ENCODE measurements at regions not wholly inside any gene's neighbourhood (a gene's known extent, or its start where the extent isn't known, plus 50 kb on each side); places are given as distances from the start of the nearest gene placed in this dataset.

DNA sequence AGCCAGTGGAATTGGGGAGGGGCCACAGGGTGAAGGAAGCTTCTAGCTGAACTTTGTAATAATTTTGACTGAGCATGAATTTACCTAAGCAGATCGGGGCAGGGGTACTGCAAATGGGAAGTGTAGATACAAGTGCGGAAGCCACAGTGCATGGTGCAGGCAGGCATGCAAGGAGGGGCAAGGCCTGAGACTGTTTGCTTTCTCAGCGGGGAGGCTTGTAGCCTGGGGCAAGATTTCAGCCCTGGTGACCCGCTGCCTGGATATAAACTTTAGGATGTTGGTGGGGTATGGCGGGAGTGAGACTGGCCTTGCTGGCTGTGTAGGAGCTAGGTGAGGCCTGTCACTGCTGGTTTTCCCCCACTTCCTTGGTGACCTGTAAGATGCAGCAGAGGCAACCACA lies 266.4 kb upstream of the PREP start:
- Histone ChIP-seq H2AFZ (ENCODE audit: low read depth) (no peak overlapping the region), H3K4me3 (ENCODE audit: low read depth in 2 of 2, low read length in 1 of 2) (no peak overlapping the region), H3K9me2 (no peaks in the 10 kb centered on the region), H4K20me1 (ENCODE audit: insufficient read depth) (no peaks in the 10 kb centered on the region), H3K4me2 (no peak overlapping the region), H3K79me2 (ENCODE audit: insufficient read depth) (no peaks in the 10 kb centered on the region), H3K9me3 (peaks cover 4% of the 10 kb centered on the region; the same call in 1 of the 2 replicates), H3K4me1 (ENCODE audit: control insufficient read depth in 1 of 2, insufficient read depth in 2 of 2, low read depth in 1 of 2, low read length in 1 of 2) (no peaks in the 10 kb centered on the region), H3K27ac (ENCODE audit: low read depth in 2 of 2, low read length in 1 of 2) (no peak overlapping the region), H3K9ac (no peak overlapping the region), H3F3A (replicated peaks; ENCODE audit: insufficient read depth) (no peaks in the 10 kb centered on the region), H3K36me3 (replicated peaks in 1 of 2; ENCODE audit: control insufficient read depth in 1 of 2, insufficient read depth in 2 of 2, low read length in 1 of 2) (no peaks in the 10 kb centered on the region), H3K27me3 (ENCODE audit: insufficient read depth) (no peaks in the 10 kb centered on the region)
- no peak for DNase-seq
- POLR2A ChIA-PET, result no interaction called here
- WGBS (ENCODE audit: low lambda C conversion rate), result 52% methylated on average over 3 of the region's 5 CpGs
- CTCF ChIA-PET, result interaction anchor here (1.4 kb wide), 1 partner anchor 17 kb away, joined by 3 read pairs; no protein-coding TSS in a partner anchor
- TF ChIP-seq EP300 (IDR thresholded peaks at IDR 0.05; ENCODE audit: borderline replicate concordance in 1 of 2, low read depth in 1 of 2, low read length in 1 of 2) (no peak), TCF12 (IDR thresholded peaks at IDR 0.05) (no peak), TAF1 (IDR thresholded peaks at IDR 0.05; ENCODE audit: borderline replicate concordance, low read depth, low read length) (no peak), JUND (IDR thresholded peaks at IDR 0.05) (no peak), RFX5 (IDR thresholded peaks at IDR 0.05; ENCODE audit: low read length) (no peak), RXRA (IDR thresholded peaks at IDR 0.05; ENCODE audit: borderline replicate concordance, low read depth) (no peak), GATA2 (CRISPR knock-in tag; IDR thresholded peaks at IDR 0.05) (no peak), MXI1 (IDR thresholded peaks at IDR 0.05; ENCODE audit: low read depth, low read length) (no peak), RAD21 (IDR thresholded peaks at IDR 0.05; ENCODE audit: low read length) (no peak), YY1 (IDR thresholded peaks at IDR 0.05; ENCODE audit: low read depth) (no peak), SMC3 (IDR thresholded peaks at IDR 0.05; ENCODE audit: low read depth, low read length) (no peak), GABPA (IDR thresholded peaks at IDR 0.05; ENCODE audit: low read depth) (no peak), SIN3A (IDR thresholded peaks at IDR 0.05; ENCODE audit: borderline replicate concordance, low read depth, low read length) (no peak), FOXM1 (IDR thresholded peaks at IDR 0.05; ENCODE audit: low read depth) (no peak)
- TF ChIP-seq, protein P1, sequence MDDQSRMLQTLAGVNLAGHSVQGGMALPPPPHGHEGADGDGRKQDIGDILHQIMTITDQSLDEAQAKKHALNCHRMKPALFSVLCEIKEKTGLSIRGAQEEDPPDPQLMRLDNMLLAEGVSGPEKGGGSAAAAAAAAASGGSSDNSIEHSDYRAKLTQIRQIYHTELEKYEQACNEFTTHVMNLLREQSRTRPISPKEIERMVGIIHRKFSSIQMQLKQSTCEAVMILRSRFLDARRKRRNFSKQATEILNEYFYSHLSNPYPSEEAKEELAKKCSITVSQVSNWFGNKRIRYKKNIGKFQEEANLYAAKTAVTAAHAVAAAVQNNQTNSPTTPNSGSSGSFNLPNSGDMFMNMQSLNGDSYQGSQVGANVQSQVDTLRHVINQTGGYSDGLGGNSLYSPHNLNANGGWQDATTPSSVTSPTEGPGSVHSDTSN (IDR thresholded peaks at IDR 0.05), result no peak
- TF ChIP-seq, protein P2, sequence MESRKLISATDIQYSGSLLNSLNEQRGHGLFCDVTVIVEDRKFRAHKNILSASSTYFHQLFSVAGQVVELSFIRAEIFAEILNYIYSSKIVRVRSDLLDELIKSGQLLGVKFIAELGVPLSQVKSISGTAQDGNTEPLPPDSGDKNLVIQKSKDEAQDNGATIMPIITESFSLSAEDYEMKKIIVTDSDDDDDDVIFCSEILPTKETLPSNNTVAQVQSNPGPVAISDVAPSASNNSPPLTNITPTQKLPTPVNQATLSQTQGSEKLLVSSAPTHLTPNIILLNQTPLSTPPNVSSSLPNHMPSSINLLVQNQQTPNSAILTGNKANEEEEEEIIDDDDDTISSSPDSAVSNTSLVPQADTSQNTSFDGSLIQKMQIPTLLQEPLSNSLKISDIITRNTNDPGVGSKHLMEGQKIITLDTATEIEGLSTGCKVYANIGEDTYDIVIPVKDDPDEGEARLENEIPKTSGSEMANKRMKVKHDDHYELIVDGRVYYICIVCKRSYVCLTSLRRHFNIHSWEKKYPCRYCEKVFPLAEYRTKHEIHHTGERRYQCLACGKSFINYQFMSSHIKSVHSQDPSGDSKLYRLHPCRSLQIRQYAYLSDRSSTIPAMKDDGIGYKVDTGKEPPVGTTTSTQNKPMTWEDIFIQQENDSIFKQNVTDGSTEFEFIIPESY (IDR thresholded peaks at IDR 0.05; ENCODE audit: borderline replicate concordance, low read depth), result no peak
- TF ChIP-seq, protein P3, sequence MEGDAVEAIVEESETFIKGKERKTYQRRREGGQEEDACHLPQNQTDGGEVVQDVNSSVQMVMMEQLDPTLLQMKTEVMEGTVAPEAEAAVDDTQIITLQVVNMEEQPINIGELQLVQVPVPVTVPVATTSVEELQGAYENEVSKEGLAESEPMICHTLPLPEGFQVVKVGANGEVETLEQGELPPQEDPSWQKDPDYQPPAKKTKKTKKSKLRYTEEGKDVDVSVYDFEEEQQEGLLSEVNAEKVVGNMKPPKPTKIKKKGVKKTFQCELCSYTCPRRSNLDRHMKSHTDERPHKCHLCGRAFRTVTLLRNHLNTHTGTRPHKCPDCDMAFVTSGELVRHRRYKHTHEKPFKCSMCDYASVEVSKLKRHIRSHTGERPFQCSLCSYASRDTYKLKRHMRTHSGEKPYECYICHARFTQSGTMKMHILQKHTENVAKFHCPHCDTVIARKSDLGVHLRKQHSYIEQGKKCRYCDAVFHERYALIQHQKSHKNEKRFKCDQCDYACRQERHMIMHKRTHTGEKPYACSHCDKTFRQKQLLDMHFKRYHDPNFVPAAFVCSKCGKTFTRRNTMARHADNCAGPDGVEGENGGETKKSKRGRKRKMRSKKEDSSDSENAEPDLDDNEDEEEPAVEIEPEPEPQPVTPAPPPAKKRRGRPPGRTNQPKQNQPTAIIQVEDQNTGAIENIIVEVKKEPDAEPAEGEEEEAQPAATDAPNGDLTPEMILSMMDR (IDR thresholded peaks at IDR 0.05), result no peak
- TF ChIP-seq, protein P4, sequence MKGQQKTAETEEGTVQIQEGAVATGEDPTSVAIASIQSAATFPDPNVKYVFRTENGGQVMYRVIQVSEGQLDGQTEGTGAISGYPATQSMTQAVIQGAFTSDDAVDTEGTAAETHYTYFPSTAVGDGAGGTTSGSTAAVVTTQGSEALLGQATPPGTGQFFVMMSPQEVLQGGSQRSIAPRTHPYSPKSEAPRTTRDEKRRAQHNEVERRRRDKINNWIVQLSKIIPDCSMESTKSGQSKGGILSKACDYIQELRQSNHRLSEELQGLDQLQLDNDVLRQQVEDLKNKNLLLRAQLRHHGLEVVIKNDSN (IDR thresholded peaks at IDR 0.05; ENCODE audit: borderline replicate concordance, low read depth), result no peak
